ENCODE measurements at regions not wholly inside any gene's neighbourhood (a gene's known extent, or its start where the extent isn't known, plus 50 kb on each side); places are given as distances from the start of the nearest gene placed in this dataset.

DNA sequence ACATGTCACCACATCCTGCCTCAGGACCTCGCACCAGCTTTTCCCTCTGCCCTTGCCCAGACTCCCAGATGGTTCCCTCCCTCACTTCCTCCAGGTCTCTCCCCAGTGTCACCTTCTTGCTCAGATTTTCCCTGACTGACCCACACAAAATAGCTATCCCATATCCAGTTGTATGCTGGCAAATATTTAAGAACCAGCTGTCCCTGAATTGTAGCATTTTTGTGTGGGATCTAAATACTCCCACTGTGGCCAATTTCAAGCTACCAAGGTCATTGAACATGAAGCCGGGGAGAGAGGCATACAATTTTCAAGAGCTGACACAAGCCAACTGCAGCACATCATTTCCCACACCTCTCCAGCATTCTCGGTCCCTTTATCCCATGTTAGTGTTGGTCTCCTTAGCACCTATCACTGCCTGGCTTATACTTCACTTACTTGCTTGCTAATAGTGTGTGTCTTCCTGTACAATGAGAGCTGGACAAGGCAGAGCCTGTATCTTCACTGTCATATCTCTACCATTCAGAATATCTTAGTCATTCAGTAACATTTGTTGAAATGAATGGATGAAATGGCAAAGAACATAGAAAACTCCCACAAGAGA is 101.3 kb upstream of the CTNNB1 start:
- TF ChIP-seq, protein P1, sequence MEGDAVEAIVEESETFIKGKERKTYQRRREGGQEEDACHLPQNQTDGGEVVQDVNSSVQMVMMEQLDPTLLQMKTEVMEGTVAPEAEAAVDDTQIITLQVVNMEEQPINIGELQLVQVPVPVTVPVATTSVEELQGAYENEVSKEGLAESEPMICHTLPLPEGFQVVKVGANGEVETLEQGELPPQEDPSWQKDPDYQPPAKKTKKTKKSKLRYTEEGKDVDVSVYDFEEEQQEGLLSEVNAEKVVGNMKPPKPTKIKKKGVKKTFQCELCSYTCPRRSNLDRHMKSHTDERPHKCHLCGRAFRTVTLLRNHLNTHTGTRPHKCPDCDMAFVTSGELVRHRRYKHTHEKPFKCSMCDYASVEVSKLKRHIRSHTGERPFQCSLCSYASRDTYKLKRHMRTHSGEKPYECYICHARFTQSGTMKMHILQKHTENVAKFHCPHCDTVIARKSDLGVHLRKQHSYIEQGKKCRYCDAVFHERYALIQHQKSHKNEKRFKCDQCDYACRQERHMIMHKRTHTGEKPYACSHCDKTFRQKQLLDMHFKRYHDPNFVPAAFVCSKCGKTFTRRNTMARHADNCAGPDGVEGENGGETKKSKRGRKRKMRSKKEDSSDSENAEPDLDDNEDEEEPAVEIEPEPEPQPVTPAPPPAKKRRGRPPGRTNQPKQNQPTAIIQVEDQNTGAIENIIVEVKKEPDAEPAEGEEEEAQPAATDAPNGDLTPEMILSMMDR (IDR thresholded peaks at IDR 0.05; ENCODE audit: insufficient read depth, low read depth, low read length) = no peak
- TF ChIP-seq EZH2 (IDR thresholded peaks at IDR 0.05; ENCODE audit: insufficient read depth, low read length) = no peak
